Activated B cell treated with CpG ODN at 0.5 μM for 24 hours (primary cell): ENCODE measurements at regions not wholly inside any gene's neighbourhood (a gene's known extent, or its start where the extent isn't known, plus 50 kb on each side); places are given as distances from the start of the nearest gene placed in this dataset.

Experiments
- ATAC-seq: fragments of 200-7000 bp; cut with Tn5 transposase; one replicate; pipeline ENCODE4 v1.10.0; 2021; ENCODE audit warnings: low read depth, mild to moderate bottlenecking, moderate library complexity
- CTCF ChIA-PET: fragments of 350-600 bp; sonication (Branson Sonifier 250); formaldehyde crosslinking; loops from one replicate; lab custom pipeline; 2021; ENCODE audit warnings: antibody characterized with exemption; lab: Charles Lee
- POLR2A ChIA-PET: fragments of 350-600 bp; sonication (Branson Sonifier 250); formaldehyde crosslinking; loops from one replicate; lab custom pipeline; 2021; ENCODE audit warnings: antibody characterized with exemption; lab: Charles Lee
- DNase-seq: peaks from one replicate; pipeline ENCODE4 v3.0.0; 2022
- H3K27ac Mint-ChIP-seq: one replicate; pipeline ENCODE4 v1.8.0; 2020; ENCODE audit warnings: mixed read lengths
- H3K27me3 Mint-ChIP-seq: one replicate; pipeline ENCODE4 v1.8.0; 2021; ENCODE audit warnings: mixed read lengths
- H3K36me3 Mint-ChIP-seq: one replicate; pipeline ENCODE4 v1.8.0; 2021; ENCODE audit warnings: low read depth, mixed read lengths
- H3K4me1 Mint-ChIP-seq: one replicate; pipeline ENCODE4 v1.8.0; 2021; ENCODE audit warnings: mixed read lengths
- H3K4me3 Mint-ChIP-seq: one replicate; pipeline ENCODE4 v1.8.0; 2020; ENCODE audit warnings: mild to moderate bottlenecking, mixed read lengths
- H3K9me3 Mint-ChIP-seq: one replicate; pipeline ENCODE4 v1.8.0; 2020; ENCODE audit warnings: mixed read lengths
- intact Hi-C: fragments of 100-400 bp; cut with micrococcal nuclease; formaldehyde crosslinking; loops from one replicate; pipeline ENCODE4 v1.15.1; 2024
- TF ChIP-seq, protein P1 (sequence below): fragments of 200-600 bp; IDR thresholded peaks from one replicate; pipeline ENCODE4 v1.8.0; 2022; ENCODE audit warnings: antibody characterized with exemption, mild to moderate bottlenecking

DNA sequence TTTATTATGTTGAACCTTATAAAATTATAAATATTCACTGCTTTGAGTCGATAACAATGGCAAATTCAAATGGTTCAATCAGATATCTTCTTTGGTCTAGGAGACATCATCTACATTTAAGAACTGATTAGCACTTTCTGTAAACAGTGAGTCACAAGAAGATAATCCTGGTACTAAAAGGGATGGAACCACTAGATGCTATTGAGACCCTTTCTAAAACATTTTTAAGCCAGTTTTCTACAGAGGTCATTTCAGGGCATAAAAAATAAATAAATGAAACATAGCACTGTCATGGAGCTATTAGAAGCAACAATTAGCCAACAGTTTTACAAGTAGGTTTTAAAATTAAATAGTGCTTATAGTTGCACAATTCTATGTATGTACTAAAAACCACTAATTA lies 212.2 kb downstream of the DUSP6 start:
- POLR2A ChIA-PET: no interaction called here
- H3K27me3 Mint-ChIP-seq: no peaks in the 10 kb centered on the region

DNA sequence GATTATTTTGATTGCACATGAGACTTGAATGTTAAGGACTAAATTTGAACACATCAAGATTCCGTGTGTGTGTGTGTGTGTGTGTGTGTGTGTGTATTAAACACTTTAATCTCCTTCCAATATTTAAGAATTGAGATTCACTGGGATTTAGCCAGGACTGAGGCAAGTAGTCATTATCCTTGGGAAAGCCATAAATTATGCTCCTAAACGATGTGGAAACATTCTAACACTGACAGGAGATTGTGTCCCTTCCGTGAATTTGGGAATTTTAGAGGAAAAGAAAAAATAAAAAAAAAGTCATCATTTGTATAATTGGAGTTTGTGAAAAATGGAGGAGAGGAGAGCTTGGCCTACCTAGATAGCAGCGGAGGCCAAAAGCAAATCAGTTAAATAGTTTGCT lies 212.9 kb downstream of the DUSP6 start:
- POLR2A ChIA-PET: no interaction called here
- H3K9me3 Mint-ChIP-seq: no peaks in the 10 kb centered on the region
- CTCF ChIA-PET: no interaction called here

More for the DNA sequence above, 212.2 kb downstream of the DUSP6 start:
- Mint-ChIP-seq H3K27ac (no peak overlapping the region), H3K4me1 (peaks cover 2% of the 10 kb centered on the region), H3K36me3 (no peaks in the 10 kb centered on the region), H3K9me3 (no peaks in the 10 kb centered on the region), H3K4me3 (no peak overlapping the region)
- CTCF ChIA-PET: no interaction called here
- TF ChIP-seq, protein P1, sequence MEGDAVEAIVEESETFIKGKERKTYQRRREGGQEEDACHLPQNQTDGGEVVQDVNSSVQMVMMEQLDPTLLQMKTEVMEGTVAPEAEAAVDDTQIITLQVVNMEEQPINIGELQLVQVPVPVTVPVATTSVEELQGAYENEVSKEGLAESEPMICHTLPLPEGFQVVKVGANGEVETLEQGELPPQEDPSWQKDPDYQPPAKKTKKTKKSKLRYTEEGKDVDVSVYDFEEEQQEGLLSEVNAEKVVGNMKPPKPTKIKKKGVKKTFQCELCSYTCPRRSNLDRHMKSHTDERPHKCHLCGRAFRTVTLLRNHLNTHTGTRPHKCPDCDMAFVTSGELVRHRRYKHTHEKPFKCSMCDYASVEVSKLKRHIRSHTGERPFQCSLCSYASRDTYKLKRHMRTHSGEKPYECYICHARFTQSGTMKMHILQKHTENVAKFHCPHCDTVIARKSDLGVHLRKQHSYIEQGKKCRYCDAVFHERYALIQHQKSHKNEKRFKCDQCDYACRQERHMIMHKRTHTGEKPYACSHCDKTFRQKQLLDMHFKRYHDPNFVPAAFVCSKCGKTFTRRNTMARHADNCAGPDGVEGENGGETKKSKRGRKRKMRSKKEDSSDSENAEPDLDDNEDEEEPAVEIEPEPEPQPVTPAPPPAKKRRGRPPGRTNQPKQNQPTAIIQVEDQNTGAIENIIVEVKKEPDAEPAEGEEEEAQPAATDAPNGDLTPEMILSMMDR: no peak
- ATAC-seq (no peak), DNase-seq (no peak)
- intact Hi-C loops: no loop called here

DNA sequence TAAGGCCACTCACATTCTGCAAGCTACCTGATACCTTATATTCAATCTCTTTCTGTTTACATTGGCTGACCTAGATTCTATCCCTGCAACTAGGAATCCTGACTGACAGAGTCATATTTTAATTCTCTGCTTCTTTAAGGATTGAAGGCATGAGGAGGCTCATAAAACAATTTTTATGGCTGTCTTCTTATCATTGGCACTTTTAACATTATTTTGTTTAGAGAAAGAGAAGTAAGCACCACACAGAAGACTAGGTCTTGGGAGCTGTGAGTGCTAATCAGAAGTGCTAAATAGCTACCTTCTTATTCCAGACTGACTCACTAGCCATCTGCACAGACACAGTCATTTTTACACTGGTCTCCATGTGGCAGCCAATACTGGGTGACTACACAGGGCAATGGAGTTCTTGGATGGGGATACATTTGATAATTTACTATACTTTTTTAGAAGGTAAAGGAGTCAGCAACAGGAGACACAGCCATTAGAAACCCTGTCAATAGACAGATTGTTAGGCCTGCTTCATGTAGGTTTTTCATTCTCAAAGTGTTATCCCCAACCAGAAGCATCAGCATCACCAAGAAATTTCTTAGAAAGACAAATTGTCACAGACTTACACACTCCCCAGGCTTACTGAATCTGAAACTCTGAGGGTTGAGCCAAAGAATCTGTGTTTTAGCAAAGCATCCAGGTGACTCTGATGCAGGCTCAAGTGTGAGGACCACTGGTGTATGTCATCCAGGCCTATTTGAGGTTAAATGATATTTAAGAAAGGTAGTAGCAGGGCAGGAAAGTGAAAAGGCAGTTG lies 214.1 kb downstream of the DUSP6 start:
- intact Hi-C loops: no loop called here
- Mint-ChIP-seq H3K27ac (no peak overlapping the region), H3K9me3 (no peaks in the 10 kb centered on the region), H3K4me3 (no peak overlapping the region), H3K27me3 (no peaks in the 10 kb centered on the region), H3K4me1 (peaks cover 2% of the 10 kb centered on the region), H3K36me3 (no peaks in the 10 kb centered on the region)
- TF ChIP-seq, protein P1: no peak
- no peak for ATAC-seq
- no peak for DNase-seq
- POLR2A ChIA-PET: no interaction called here
- CTCF ChIA-PET: no interaction called here

More for the DNA sequence above, 212.9 kb downstream of the DUSP6 start:
- H3K4me3 Mint-ChIP-seq: no peak overlapping the region
- no peak for ATAC-seq
- no peak for DNase-seq
- H3K4me1 Mint-ChIP-seq: peaks cover 2% of the 10 kb centered on the region
- H3K27me3 Mint-ChIP-seq: no peaks in the 10 kb centered on the region
- no peaks in the 10 kb centered on the region for H3K36me3 Mint-ChIP-seq
- TF ChIP-seq, protein P1: no peak
- intact Hi-C loops: no loop called here
- H3K27ac Mint-ChIP-seq: no peak overlapping the region

DNA sequence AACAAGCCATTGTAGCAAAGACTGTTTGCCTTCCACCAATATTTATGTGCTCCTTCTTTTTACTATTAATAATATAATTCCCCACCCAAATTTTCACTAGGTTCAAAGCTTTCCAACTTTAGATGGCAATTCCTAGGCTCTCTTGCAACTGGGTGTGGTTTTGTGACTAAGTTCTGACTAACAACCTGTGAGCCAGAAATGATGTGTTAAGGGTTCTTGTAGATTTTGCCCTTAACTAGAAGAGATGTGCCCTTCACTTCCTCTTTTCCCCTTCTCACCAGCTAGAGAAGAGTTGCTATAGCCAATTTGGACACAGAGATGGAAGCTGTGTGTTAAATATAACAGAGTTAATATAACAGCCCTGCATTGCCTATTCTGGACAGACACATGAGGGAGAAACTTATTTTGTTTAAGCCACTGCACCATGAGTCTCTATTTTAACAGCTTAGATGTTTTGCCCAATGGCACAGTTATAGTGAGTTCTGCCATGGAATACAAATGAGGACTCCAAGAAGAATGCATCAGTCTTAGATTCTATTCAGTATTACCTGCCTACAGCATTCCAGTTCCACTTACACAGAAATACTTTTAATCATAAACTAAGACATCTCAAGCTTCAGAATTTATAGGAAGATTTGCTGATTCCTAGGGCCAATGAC lies 216.2 kb downstream of the DUSP6 start:
- Mint-ChIP-seq H3K27me3 (no peaks in the 10 kb centered on the region), H3K36me3 (no peaks in the 10 kb centered on the region), H3K4me3 (no peak overlapping the region), H3K27ac (no peak overlapping the region), H3K9me3 (no peaks in the 10 kb centered on the region), H3K4me1 (peaks cover 2% of the 10 kb centered on the region)
- CTCF ChIA-PET: no interaction called here
- TF ChIP-seq, protein P1: no peak
- DNase-seq (no peak), ATAC-seq (no peak)
- POLR2A ChIA-PET: no interaction called here
- intact Hi-C loops: no loop called here

DNA sequence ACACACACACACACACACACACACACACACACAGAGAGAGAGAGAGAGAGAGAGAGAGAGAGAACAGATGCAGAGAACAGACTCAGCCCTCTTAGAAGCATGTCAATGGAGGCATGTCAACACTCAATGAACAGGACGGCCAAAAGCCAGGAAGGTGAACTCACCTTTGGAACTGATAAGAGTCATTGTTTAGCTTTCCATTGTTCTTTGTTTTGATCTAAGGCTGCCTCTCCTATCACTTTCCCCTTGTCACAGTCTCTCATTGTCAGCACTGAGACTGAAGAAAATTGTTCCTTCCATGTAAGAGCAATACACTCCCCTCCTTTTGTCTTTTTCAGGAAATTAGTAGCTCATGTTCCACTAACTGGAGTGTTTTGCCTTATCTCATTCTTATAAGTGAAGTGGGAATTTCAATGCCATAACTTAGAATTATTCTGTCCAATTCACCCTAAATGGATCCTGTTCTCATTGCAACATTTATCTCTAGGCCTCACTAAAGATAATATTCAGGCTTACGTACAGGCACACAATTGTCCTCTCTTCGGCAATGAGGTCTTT lies 218.0 kb downstream of the DUSP6 start:
- CTCF ChIA-PET: no interaction called here

More for the DNA sequence above, 218.0 kb downstream of the DUSP6 start:
- ATAC-seq (no peak), DNase-seq (no peak)
- POLR2A ChIA-PET: no interaction called here
- Mint-ChIP-seq H3K9me3 (no peaks in the 10 kb centered on the region), H3K27me3 (no peaks in the 10 kb centered on the region), H3K27ac (no peak overlapping the region), H3K36me3 (no peaks in the 10 kb centered on the region), H3K4me1 (peaks cover 2% of the 10 kb centered on the region), H3K4me3 (no peak overlapping the region)
- intact Hi-C loops: no loop called here
- TF ChIP-seq, protein P1: no peak
